A549 (cell line): ENCODE measurements at regions not wholly inside any gene's neighbourhood (a gene's known extent, or its start where the extent isn't known, plus 50 kb on each side); places are given as distances from the start of the nearest gene placed in this dataset.

ENCODE experiments used
- ATAC-seq, 2 experiments: fragments of 200-7000 bp in 1 of 2; fragments of >200 bp in 1 of 2; cut with Nextera tagmentation in 1 of 2; cut with Tn5 transposase in 1 of 2; 3 replicates each; pipeline versions ENCODE4 v1.8.0 to v1.9.1; 2018 to 2020; ENCODE audit warnings: mild to moderate bottlenecking in 1 of 2, moderate library complexity in 1 of 2
- CTCF ChIA-PET: fragments of 300-600 bp; sonication (Branson Sonifier 250); formaldehyde crosslinking; extraction: SDS; loops from one replicate; lab custom pipeline; 2021; ENCODE audit warnings: antibody characterized with exemption, inconsistent platforms; lab: Yijun Ruan, JAX
- POLR2A ChIA-PET: fragments of 350-600 bp; formaldehyde crosslinking; extraction: SDS; loops from one replicate; lab custom pipeline; 2021; ENCODE audit warnings: antibody characterized with exemption, inconsistent platforms; lab: Yijun Ruan, JAX
- DNase-seq, 2 experiments: peaks; one replicate each; pipeline versions ENCODE4 v3.0.0 to v3.0.0-alpha.2; 2011 to 2016; ENCODE audit warnings: low read depth in 1 of 2, low spot score in 1 of 2
- FAIRE-seq: peaks from 2 replicates; lab custom pipeline; 2011; peaks lifted over from hg19 to GRCh38; lab: Jason Lieb, UNC
- H3K27ac ChIP-seq, 2 experiments: fragments of >200 bp; sonication (Bioruptor Twin); formaldehyde crosslinking; 3 replicates each; pipeline ENCODE4 v1.5.1; 2016 to 2017
- H3K4me1 ChIP-seq: fragments of >200 bp; sonication (Bioruptor Twin); formaldehyde crosslinking; 3 replicates; pipeline ENCODE4 v1.6.1; 2016
- H3K4me2 ChIP-seq: fragments of >200 bp; sonication (Bioruptor Twin); formaldehyde crosslinking; 3 replicates; pipeline ENCODE4 v1.6.1; 2016
- H3K4me3 ChIP-seq: fragments of >200 bp; sonication (Bioruptor Twin); formaldehyde crosslinking; 3 replicates; pipeline ENCODE4 v1.5.1; 2016
- H3K9me3 ChIP-seq: fragments of >200 bp; sonication (Bioruptor Twin); formaldehyde crosslinking; 3 replicates; pipeline ENCODE4 v1.6.1; 2016
- BCL3 ChIP-seq: fragments of >200 bp; sonication (Bioruptor Twin); formaldehyde crosslinking; IDR thresholded peaks from 3 replicates; pipeline ENCODE4 v1.6.1; 2016
- BHLHE40 ChIP-seq: IDR thresholded peaks from 2 replicates; pipeline ENCODE4 v1.6.1; 2012; ENCODE audit warnings: low read depth, low read length, inconsistent platforms
- CHD2 ChIP-seq: fragments of 150-350 bp; IDR thresholded peaks from 2 replicates; pipeline ENCODE4 v1.6.1; 2014; ENCODE audit warnings: low read length; ENCODE audit not compliant: partially characterized antibody
- CTCF ChIP-seq: fragments of >200 bp; sonication (Bioruptor Twin); formaldehyde crosslinking; IDR thresholded peaks from 3 replicates; pipeline ENCODE4 v1.5.1; 2016
- EP300 ChIP-seq, 2 experiments: fragments of >200 bp; sonication (Bioruptor Twin); formaldehyde crosslinking; IDR thresholded peaks; 2 replicates in 1 of 2; 3 replicates in 1 of 2; pipeline ENCODE4 v1.6.1; 2016 to 2017
- GATA3 ChIP-seq: IDR thresholded peaks from 2 replicates; pipeline ENCODE4 v1.6.1; 2012; ENCODE audit warnings: borderline replicate concordance
- HDAC2 ChIP-seq: fragments of 200-600 bp; sonication (generic); IDR thresholded peaks from 2 replicates; pipeline ENCODE4 v1.6.1; 2016
- HOXA7 ChIP-seq: fragments of 250-450 bp; sonication (Bioruptor Pico); IDR thresholded peaks from 2 replicates; pipeline ENCODE4 v1.5.0; 2020; ENCODE audit warnings: mild to moderate bottlenecking, moderate library complexity
- HOXB13 ChIP-seq: fragments of 250-450 bp; sonication (Bioruptor Pico); IDR thresholded peaks from 2 replicates; pipeline ENCODE4 v1.5.0; 2020; ENCODE audit warnings: low read depth, mild to moderate bottlenecking, moderate library complexity
- HOXB5 ChIP-seq: fragments of 250-450 bp; sonication (Bioruptor Pico); IDR thresholded peaks from 2 replicates; pipeline ENCODE4 v1.5.0; 2020; ENCODE audit warnings: mild to moderate bottlenecking, moderate library complexity
- JUN ChIP-seq, 2 experiments: fragments of >200 bp; sonication (Bioruptor Twin); formaldehyde crosslinking; IDR thresholded peaks; 2 replicates in 1 of 2; 3 replicates in 1 of 2; pipeline ENCODE4 v1.6.1; 2016 to 2017
- KDM1A ChIP-seq: fragments of 200-600 bp; sonication (generic); IDR thresholded peaks from 2 replicates; pipeline ENCODE4 v1.6.1; 2016; ENCODE audit warnings: low read depth, mild to moderate bottlenecking
- KDM5A ChIP-seq: fragments of 200-600 bp; sonication (generic); IDR thresholded peaks from 2 replicates; pipeline ENCODE4 v1.6.1; 2016; ENCODE audit warnings: antibody characterized with exemption, mild to moderate bottlenecking
- MAX ChIP-seq: IDR thresholded peaks from 2 replicates; pipeline ENCODE4 v1.6.1; 2012
- MAZ ChIP-seq: fragments of 150-350 bp; IDR thresholded peaks from 2 replicates; pipeline ENCODE4 v1.6.1; 2014; ENCODE audit warnings: antibody characterized with exemption, low read depth, low read length, borderline replicate concordance
- NPAS2 ChIP-seq: fragments of 250-450 bp; sonication (Bioruptor Pico); IDR thresholded peaks from 2 replicates; pipeline ENCODE4 v1.8.0; 2022; ENCODE audit warnings: mild to moderate bottlenecking, moderate library complexity, borderline replicate concordance
- NR3C1 ChIP-seq: fragments of >200 bp; sonication (Bioruptor Twin); formaldehyde crosslinking; IDR thresholded peaks from 3 replicates; pipeline ENCODE4 v1.6.1; 2017
- POLR2A ChIP-seq: IDR thresholded peaks from 2 replicates; pipeline ENCODE4 v1.6.1; 2012; ENCODE audit warnings: mild to moderate bottlenecking, low read length
- REST ChIP-seq: fragments of 200-600 bp; sonication (generic); IDR thresholded peaks from 2 replicates; pipeline ENCODE4 v1.6.1; 2016; ENCODE audit warnings: antibody characterized with exemption, mild to moderate bottlenecking, moderate library complexity
- RNF2 ChIP-seq: fragments of 200-600 bp; sonication (generic); IDR thresholded peaks from 2 replicates; pipeline ENCODE4 v1.6.1; 2016; ENCODE audit warnings: low read depth, mild to moderate bottlenecking, antibody characterized with exemption, moderate library complexity, borderline replicate concordance
- ZFP36 ChIP-seq: fragments of 450-650 bp; IDR thresholded peaks from 2 replicates; pipeline ENCODE4 v1.6.1; 2014; ENCODE audit warnings: borderline replicate concordance; ENCODE audit not compliant: partially characterized antibody
- ZSCAN20 ChIP-seq: fragments of 250-450 bp; sonication (Bioruptor Pico); IDR thresholded peaks from 2 replicates; pipeline ENCODE4 v1.8.0; 2022; ENCODE audit warnings: mild to moderate bottlenecking, moderate library complexity
- WGBS: methylation state at CpG from one replicate; pipeline ENCODE4 v1.1.6; 2017; ENCODE audit errors: missing lambda C conversion rate; 5-methylcytosine and 5-hydroxymethylcytosine counted together
- TF ChIP-seq, protein P1 (sequence below): fragments of 150-350 bp; IDR thresholded peaks from 2 replicates; pipeline ENCODE4 v1.6.1; 2014; ENCODE audit warnings: low read depth, mild to moderate bottlenecking, low read length
- TF ChIP-seq, protein P2 (sequence below): fragments of 250-450 bp; sonication (Bioruptor Pico); IDR thresholded peaks from 2 replicates; pipeline ENCODE4 v1.5.0; 2020; ENCODE audit warnings: low read depth, mild to moderate bottlenecking, moderate library complexity
- TF ChIP-seq, protein P3 (sequence below): fragments of >200 bp; sonication (Bioruptor Twin); formaldehyde crosslinking; IDR thresholded peaks from 2 replicates; pipeline ENCODE4 v1.6.1; 2016

- Histone ChIP-seq H3K4me3 (no peak overlapping the region), H3K27ac (no peak overlapping the region), H3K4me1 (no peaks in the 10 kb centered on the region), H3K9me3 (no peaks in the 10 kb centered on the region), H3K4me2 (no peak overlapping the region)
- ATAC-seq (no peak), FAIRE-seq (no peak), DNase-seq (no peak)
- TF ChIP-seq RNF2 (no peak), NR3C1 (no peak), CTCF (no peak)
- ChIA-PET CTCF (no interaction called here), POLR2A (no interaction called here)
- 22% methylated on average over 3 of the region's 3 CpGs for WGBS
Measured at GRCh38 chr4:93960916-93961315, 132.4 kb downstream of the ATOH1 start.

- TF ChIP-seq, protein P1, sequence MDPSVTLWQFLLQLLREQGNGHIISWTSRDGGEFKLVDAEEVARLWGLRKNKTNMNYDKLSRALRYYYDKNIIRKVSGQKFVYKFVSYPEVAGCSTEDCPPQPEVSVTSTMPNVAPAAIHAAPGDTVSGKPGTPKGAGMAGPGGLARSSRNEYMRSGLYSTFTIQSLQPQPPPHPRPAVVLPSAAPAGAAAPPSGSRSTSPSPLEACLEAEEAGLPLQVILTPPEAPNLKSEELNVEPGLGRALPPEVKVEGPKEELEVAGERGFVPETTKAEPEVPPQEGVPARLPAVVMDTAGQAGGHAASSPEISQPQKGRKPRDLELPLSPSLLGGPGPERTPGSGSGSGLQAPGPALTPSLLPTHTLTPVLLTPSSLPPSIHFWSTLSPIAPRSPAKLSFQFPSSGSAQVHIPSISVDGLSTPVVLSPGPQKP, result no peak
- TF ChIP-seq KDM5A (no peak), KDM1A (no peak), BHLHE40 (no peak), MAX (no peak), HDAC2 (no peak), HOXA7 (CRISPR knock-in tag) (no peak), HOXB13 (CRISPR knock-in tag) (no peak), HOXB5 (CRISPR knock-in tag) (no peak), CHD2 (no peak), BCL3 (no peak)
- TF ChIP-seq, protein P2, sequence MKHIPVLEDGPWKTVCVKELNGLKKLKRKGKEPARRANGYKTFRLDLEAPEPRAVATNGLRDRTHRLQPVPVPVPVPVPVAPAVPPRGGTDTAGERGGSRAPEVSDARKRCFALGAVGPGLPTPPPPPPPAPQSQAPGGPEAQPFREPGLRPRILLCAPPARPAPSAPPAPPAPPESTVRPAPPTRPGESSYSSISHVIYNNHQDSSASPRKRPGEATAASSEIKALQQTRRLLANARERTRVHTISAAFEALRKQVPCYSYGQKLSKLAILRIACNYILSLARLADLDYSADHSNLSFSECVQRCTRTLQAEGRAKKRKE (CRISPR knock-in tag), result no peak
- TF ChIP-seq, all 56 proteins: peak for 0
- Histone ChIP-seq H3K4me2 (no peak overlapping the region), H3K4me1 (no peaks in the 10 kb centered on the region), H3K9me3 (no peaks in the 10 kb centered on the region), H3K27ac (no peak overlapping the region), H3K4me3 (no peak overlapping the region)
- POLR2A ChIA-PET, result no interaction called here
- WGBS, result 51% methylated on average over 6 of the region's 6 CpGs
- FAIRE-seq (no peak), ATAC-seq (no peak), DNase-seq (no peak)
- CTCF ChIA-PET, result no interaction called here
Measured at GRCh38 chr4:93981594-93981993, 153.0 kb downstream of the ATOH1 start.

GRCh38 chr4:93982255-93982654 is 153.7 kb downstream of the ATOH1 start:
- TF ChIP-seq KDM5A, result no peak
- no peak for TF ChIP-seq MAZ
- no peak for TF ChIP-seq NPAS2 (CRISPR knock-in tag)
- no peak for TF ChIP-seq ZSCAN20 (CRISPR knock-in tag)
- TF ChIP-seq GATA3, result no peak
- no peak for TF ChIP-seq HOXA7 (CRISPR knock-in tag)
- no peak for TF ChIP-seq CHD2
- no peak for TF ChIP-seq REST
- no peak for TF ChIP-seq POLR2A
- TF ChIP-seq EP300 (IDR thresholded peaks at IDR 0.05), result no peak
- no peak for TF ChIP-seq ZFP36
- no peak for TF ChIP-seq JUN (IDR thresholded peaks at IDR 0.05)
- no peak for TF ChIP-seq KDM1A
- TF ChIP-seq, protein P3, sequence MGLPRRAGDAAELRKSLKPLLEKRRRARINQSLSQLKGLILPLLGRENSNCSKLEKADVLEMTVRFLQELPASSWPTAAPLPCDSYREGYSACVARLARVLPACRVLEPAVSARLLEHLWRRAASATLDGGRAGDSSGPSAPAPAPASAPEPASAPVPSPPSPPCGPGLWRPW, result no peak
- ChIA-PET CTCF (no interaction called here), POLR2A (no interaction called here)
- Histone ChIP-seq H3K4me2 (no peak overlapping the region), H3K4me3 (no peak overlapping the region), H3K4me1 (no peaks in the 10 kb centered on the region), H3K27ac (no peak overlapping the region), H3K9me3 (no peaks in the 10 kb centered on the region)
- FAIRE-seq, result no peak
- DNase-seq, result no peak
- no peak for ATAC-seq
- 83% methylated on average over 1 of the region's 1 CpG for whole genome bisulfite sequencing
